ENCODE measurements at regions not wholly inside any gene's neighbourhood (a gene's known extent, or its start where the extent isn't known, plus 50 kb on each side); places are given as distances from the start of the nearest gene placed in this dataset.

GRCh38 chr2:181140928-181141327 lies 160.5 kb downstream of the UBE2E3 start:
- no peak for TF ChIP-seq CTCF (IDR thresholded peaks at IDR 0.05)
- no peak for TF ChIP-seq POLR2AphosphoS5 (IDR thresholded peaks at IDR 0.05; ENCODE audit: insufficient read depth in 1 of 2, low read depth in 1 of 2)
- TF ChIP-seq POLR2A (IDR thresholded peaks at IDR 0.05) = no peak

Measured in vagina (tissue), 2 donors.